ENCODE measurements at regions not wholly inside any gene's neighbourhood (a gene's known extent, or its start where the extent isn't known, plus 50 kb on each side); places are given as distances from the start of the nearest gene placed in this dataset.

- Mint-ChIP-seq H3K36me3 (no peaks in the 10 kb centered on the region), H3K4me1 (peaks cover 17 to 24% (median 19%) of the 10 kb centered on the region in 3 donors), H3K9me3 (no peaks in the 10 kb centered on the region), H3K27ac (no peak overlapping the region), H3K4me3 (no peak overlapping the region), H3K27me3 (peaks cover 6% of the 10 kb centered on the region)
Observed at GRCh38 chr17:27981978-27982377, 60.5 kb upstream of the NLK start.

DNA sequence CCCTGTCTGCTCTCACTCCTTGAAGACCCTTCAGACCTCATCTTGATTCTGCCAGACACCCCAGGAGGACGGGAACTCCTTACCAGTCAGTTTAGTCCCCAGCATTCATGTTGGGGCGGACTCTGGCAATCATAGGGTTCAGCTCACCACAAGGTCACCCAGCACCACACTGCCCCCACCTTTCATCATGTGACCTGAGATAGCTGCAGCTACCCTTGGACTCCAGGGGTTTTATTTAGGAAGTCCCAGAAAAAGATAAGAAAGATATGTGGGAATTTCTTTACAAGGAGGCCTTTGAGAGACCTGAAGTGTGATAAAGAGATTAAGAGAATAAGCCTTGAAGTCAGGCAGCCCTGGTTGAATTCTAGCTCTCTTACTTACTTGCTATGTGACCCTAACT lies 59.8 kb upstream of the NLK start:
- Mint-ChIP-seq H3K27ac (peak overlapping the region in 1 of 3 donors; percentile 2), H3K36me3 (no peaks in the 10 kb centered on the region), H3K9me3 (no peaks in the 10 kb centered on the region), H3K4me3 (no peak overlapping the region), H3K4me1 (peaks cover 17 to 24% (median 19%) of the 10 kb centered on the region in 3 donors), H3K27me3 (peaks cover 6% of the 10 kb centered on the region)

GRCh38 chr17:27983853-27984252 lies 58.6 kb upstream of the NLK start:
- Mint-ChIP-seq H3K9me3 (no peaks in the 10 kb centered on the region), H3K27ac (no peak overlapping the region), H3K27me3 (peaks cover 6% of the 10 kb centered on the region), H3K4me1 (peaks cover 17 to 24% (median 19%) of the 10 kb centered on the region in 3 donors), H3K4me3 (no peak overlapping the region), H3K36me3 (no peaks in the 10 kb centered on the region)

- H3K9me3 Mint-ChIP-seq, result no peaks in the 10 kb centered on the region
- H3K4me1 Mint-ChIP-seq, result peaks cover 17 to 24% (median 19%) of the 10 kb centered on the region in 3 donors
- peaks cover 6% of the 10 kb centered on the region for H3K27me3 Mint-ChIP-seq
- peak overlapping the region in 2 of 4 donors; percentile 70 to 87 for H3K4me3 Mint-ChIP-seq
- H3K36me3 Mint-ChIP-seq, result no peaks in the 10 kb centered on the region
- no peak overlapping the region for H3K27ac Mint-ChIP-seq
Observed at GRCh38 chr17:27984404-27984803, 58.1 kb upstream of the NLK start.

DNA sequence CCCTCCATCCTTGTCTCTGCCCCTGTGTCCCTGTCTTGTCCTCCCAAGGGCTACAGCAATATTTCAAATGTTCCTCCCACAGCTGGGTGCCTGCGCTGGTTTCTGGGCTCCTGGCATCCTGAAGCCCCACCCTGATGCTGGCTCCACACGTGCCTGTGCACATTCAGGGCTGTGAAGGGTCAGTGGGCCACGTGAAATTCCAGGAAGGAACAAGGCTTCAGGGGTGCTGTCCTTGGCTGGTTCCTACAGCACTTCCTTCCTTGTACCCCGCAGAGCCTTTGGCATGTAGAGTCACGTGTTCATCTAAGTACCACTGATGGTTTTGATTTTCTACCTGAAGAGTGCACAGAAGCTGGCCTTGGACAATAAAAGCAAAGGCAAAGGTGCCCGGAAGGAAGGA lies 57.7 kb upstream of the NLK start:
- Mint-ChIP-seq H3K9me3 (no peaks in the 10 kb centered on the region), H3K27me3 (peaks cover 6% of the 10 kb centered on the region), H3K4me3 (peak overlapping the region in 3 of 4 donors; percentile 59 to 87 (median 70)), H3K36me3 (no peaks in the 10 kb centered on the region), H3K27ac (no peak overlapping the region), H3K4me1 (peaks cover 17 to 24% (median 19%) of the 10 kb centered on the region in 3 donors)

DNA sequence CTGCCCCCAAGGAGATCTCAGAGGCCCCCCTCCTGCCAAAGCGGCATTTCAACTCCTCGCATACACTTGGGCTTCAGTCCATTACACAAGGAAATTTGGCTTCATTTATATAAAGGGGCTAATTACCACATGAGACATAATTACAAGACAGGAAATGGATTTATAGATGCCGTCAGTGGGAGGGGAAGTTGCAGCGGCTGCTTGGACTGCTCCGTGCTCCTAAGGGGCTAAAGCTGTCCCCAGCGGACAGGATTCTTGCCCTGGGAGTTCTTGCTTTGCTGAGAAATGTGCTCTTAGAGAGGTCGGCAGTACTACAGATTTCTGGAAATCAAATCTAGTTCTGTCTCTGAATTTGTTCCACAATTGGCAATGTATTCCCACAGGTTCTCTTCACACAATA lies 57.2 kb upstream of the NLK start:
- peaks cover 15 to 23% (median 17%) of the 10 kb centered on the region in 3 donors for H3K4me1 Mint-ChIP-seq
- no peak overlapping the region for H3K27ac Mint-ChIP-seq
- H3K36me3 Mint-ChIP-seq, result no peaks in the 10 kb centered on the region
- no peaks in the 10 kb centered on the region for H3K9me3 Mint-ChIP-seq
- peak overlapping the region in 3 of 4 donors; percentile 59 to 87 (median 70) for H3K4me3 Mint-ChIP-seq
- H3K27me3 Mint-ChIP-seq, result peaks cover 6% of the 10 kb centered on the region

DNA sequence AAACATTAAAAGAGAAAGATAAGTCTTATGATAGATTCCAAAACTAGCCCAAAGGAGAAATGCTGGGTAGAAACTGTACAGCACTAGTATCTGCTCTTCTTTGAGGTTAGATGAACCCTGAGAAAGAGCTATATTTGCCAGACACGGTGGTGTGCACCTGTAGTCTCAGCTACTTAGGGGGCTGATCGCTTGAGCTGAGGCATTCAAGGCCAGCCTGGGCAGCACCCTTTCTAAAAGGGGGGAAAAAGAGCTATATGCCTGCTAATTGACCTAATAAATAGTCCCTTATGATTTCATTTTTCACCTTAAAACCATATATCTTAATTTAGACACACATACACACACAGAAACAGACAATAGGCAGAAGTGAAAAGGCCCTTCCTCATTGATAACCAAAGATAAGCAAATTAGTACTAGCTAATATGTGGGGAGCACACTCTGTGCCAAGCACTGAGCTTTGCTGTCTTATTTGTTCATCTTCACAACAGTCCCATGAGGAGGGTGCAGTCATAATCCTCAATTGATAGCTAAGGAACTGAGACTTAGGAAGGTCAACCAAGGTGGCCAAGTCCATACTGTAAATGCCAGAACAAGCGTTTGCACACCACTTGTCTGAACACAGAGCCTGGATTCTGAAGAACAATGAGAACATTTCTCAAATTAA lies 56.6 kb upstream of the NLK start:
- Mint-ChIP-seq H3K36me3 (no peaks in the 10 kb centered on the region), H3K9me3 (no peaks in the 10 kb centered on the region), H3K4me1 (peaks cover 12 to 20% (median 14%) of the 10 kb centered on the region in 3 donors), H3K4me3 (peak overlapping the region in 3 of 4 donors; percentile 59 to 87 (median 70)), H3K27ac (no peak overlapping the region), H3K27me3 (peaks cover 6% of the 10 kb centered on the region)

DNA sequence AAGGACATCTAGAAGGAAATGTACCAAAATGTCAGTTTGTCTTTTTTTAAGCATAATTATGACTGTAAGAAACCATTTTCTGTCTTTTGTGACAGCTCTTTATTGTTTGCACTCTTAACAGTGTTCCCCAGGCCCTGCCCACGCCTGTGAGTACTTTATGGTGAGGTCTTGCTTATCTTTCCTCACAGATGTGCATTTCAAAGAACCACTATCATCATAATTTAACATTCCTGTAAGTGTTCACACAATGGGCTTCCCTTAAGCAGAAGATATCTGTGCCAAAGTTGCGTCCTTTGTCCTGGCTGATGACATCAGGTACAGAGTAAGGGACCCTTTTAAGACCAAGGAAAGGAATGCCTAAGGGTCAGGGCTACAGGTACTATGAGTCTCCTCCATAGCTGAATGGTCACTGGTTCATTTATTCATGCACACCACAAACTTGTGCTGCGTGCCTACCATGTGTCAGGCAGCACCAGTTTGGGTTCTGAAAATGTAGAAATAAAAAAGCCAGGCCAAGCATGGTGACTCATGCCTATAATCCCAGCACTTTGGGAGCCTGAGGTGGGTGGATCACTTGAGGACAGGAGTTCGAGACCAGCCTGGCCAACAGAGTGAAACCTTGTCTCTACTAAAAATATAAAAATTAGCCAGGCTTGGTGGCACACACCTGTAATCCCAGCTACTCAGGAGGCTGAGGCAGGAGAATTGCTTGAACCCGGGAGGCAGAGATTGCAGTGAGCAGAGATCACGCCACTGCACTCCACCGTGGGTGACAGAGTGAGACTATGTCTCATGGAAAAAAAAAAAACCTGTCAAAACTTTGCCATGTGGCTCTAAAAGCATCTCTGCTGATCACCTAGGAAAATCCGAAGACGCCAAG lies 55.4 kb upstream of the NLK start:
- Mint-ChIP-seq H3K27ac (no peak overlapping the region), H3K9me3 (no peaks in the 10 kb centered on the region), H3K36me3 (peaks cover 2% of the 10 kb centered on the region), H3K4me1 (peaks cover 12 to 16% (median 14%) of the 10 kb centered on the region in 3 donors), H3K4me3 (peak overlapping the region in 1 of 4 donors; percentile 24), H3K27me3 (peaks cover 6% of the 10 kb centered on the region)

DNA sequence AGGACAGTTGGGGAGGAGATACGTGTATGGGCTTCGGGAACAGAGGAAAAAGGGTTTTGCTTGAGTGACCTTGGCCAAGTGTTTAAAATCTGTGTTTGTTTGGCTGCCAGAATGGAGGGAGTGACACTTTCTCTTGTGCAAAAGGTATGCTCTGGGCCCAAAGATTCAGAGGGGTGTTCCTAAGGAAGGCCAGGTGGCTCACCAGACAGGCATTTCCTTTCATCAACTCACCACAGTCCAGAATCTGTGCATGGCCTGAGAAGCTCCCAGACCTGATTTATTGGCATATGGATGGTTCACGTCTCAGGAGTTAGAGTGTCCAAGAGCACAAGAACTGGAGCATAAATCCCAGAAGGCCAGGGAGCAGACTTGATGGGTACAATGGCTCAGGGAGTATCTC lies 53.4 kb upstream of the NLK start:
- Mint-ChIP-seq H3K36me3 (peaks cover 2% of the 10 kb centered on the region), H3K27ac (no peak overlapping the region)

GRCh38 chr17:27990100-27990499 lies 52.4 kb upstream of the NLK start:
- H3K36me3 Mint-ChIP-seq, result peaks cover 2% of the 10 kb centered on the region
- H3K27ac Mint-ChIP-seq, result no peak overlapping the region
- H3K9me3 Mint-ChIP-seq, result no peaks in the 10 kb centered on the region

More for the DNA sequence above, 53.4 kb upstream of the NLK start:
- H3K27me3 Mint-ChIP-seq, result peaks cover 4% of the 10 kb centered on the region
- H3K4me1 Mint-ChIP-seq, result peaks cover 12 to 16% (median 14%) of the 10 kb centered on the region in 3 donors
- no peak overlapping the region for H3K4me3 Mint-ChIP-seq
- no peaks in the 10 kb centered on the region for H3K9me3 Mint-ChIP-seq

GRCh38 chr17:27990979-27991378 lies 51.5 kb upstream of the NLK start:
- Mint-ChIP-seq H3K9me3 (no peaks in the 10 kb centered on the region), H3K4me3 (no peak overlapping the region), H3K36me3 (peaks cover 3% of the 10 kb centered on the region), H3K27ac (no peak overlapping the region), H3K27me3 (peaks cover 1% of the 10 kb centered on the region), H3K4me1 (peaks cover 0 to 1% (median under 1%) of the 10 kb centered on the region in 3 donors)

More at GRCh38 chr17:27990100-27990499, 52.4 kb upstream of the NLK start:
- peaks cover 6 to 9% (median 8%) of the 10 kb centered on the region in 3 donors for H3K4me1 Mint-ChIP-seq
- H3K27me3 Mint-ChIP-seq, result peaks cover 4% of the 10 kb centered on the region
- H3K4me3 Mint-ChIP-seq, result no peak overlapping the region

GRCh38 chr17:27991462-27991993 lies 50.9 kb upstream of the NLK start:
- Mint-ChIP-seq H3K4me1 (peaks cover 0 to 1% (median 0%) of the 10 kb centered on the region in 3 donors), H3K36me3 (peaks cover 3% of the 10 kb centered on the region), H3K27ac (no peak overlapping the region), H3K27me3 (peaks cover 1% of the 10 kb centered on the region), H3K4me3 (no peak overlapping the region), H3K9me3 (no peaks in the 10 kb centered on the region)

Data from IgD-negative memory B cell (primary cell).